Astrocyte (in vitro differentiated cells and primary cell): ENCODE measurements at regions not wholly inside any gene's neighbourhood (a gene's known extent, or its start where the extent isn't known, plus 50 kb on each side); places are given as distances from the start of the nearest gene placed in this dataset.

Source experiments
- DNase-seq: peaks from one replicate; pipeline ENCODE4 v3.0.0-alpha.2; 2010; ENCODE audit warnings: low read depth
- FAIRE-seq: peaks from 2 replicates; lab custom pipeline; 2011; peaks lifted over from hg19 to GRCh38; lab: Jason Lieb, UNC
- H2AFZ ChIP-seq: 2 replicates; pipeline ENCODE4 v1.6.0; 2012; ENCODE audit warnings: low read depth, low read length, inconsistent platforms
- H3K27ac ChIP-seq: 2 replicates; pipeline ENCODE4 v1.5.1; 2011; ENCODE audit warnings: low read depth, low read length, inconsistent platforms
- H3K27me3 ChIP-seq: 2 replicates; pipeline ENCODE4 v1.6.0; 2011; ENCODE audit warnings: low read length, inconsistent platforms; ENCODE audit not compliant: insufficient read depth
- H3K36me3 ChIP-seq: 2 replicates; pipeline ENCODE4 v1.5.1; 2011; ENCODE audit warnings: low read length, inconsistent platforms; ENCODE audit not compliant: insufficient read depth
- H3K4me1 ChIP-seq: 2 replicates; pipeline ENCODE4 v1.5.1; 2011; ENCODE audit warnings: low read length, inconsistent platforms; ENCODE audit not compliant: insufficient read depth
- H3K4me2 ChIP-seq: 2 replicates; pipeline ENCODE4 v1.6.0; 2012; ENCODE audit warnings: low read length, inconsistent platforms
- H3K4me3 ChIP-seq: 2 replicates; pipeline ENCODE4 v1.5.1; 2011; ENCODE audit warnings: low read depth, mild to moderate bottlenecking, low read length, inconsistent platforms; ENCODE audit not compliant: insufficient read depth
- H3K79me2 ChIP-seq: 2 replicates; pipeline ENCODE4 v1.6.0; 2012; ENCODE audit warnings: mild to moderate bottlenecking, low read length, inconsistent platforms; ENCODE audit not compliant: insufficient read depth
- H3K9ac ChIP-seq: 2 replicates; pipeline ENCODE4 v1.6.0; 2012; ENCODE audit warnings: mild to moderate bottlenecking, low read length, inconsistent platforms
- H3K9me3 ChIP-seq: 2 replicates; pipeline ENCODE4 v1.5.1; 2012; ENCODE audit warnings: low read depth, mild to moderate bottlenecking, low read length, inconsistent platforms; ENCODE audit not compliant: insufficient read depth
- H4K20me1 ChIP-seq: 2 replicates; pipeline ENCODE4 v1.6.0; 2012; ENCODE audit warnings: low read length, inconsistent platforms; ENCODE audit not compliant: insufficient read depth
- H3K27ac Mint-ChIP-seq: one replicate; pipeline ENCODE4 v1.8.0; 2021; ENCODE audit warnings: mild to moderate bottlenecking, mixed read lengths; ENCODE audit not compliant: unreplicated experiment
- H3K27me3 Mint-ChIP-seq: one replicate; pipeline ENCODE4 v1.8.0; 2021; ENCODE audit warnings: low read depth, mixed read lengths; ENCODE audit not compliant: unreplicated experiment
- H3K36me3 Mint-ChIP-seq: one replicate; pipeline ENCODE4 v1.8.0; 2021; ENCODE audit warnings: low read depth, mixed read lengths; ENCODE audit not compliant: unreplicated experiment
- H3K4me1 Mint-ChIP-seq: one replicate; pipeline ENCODE4 v1.8.0; 2021; ENCODE audit warnings: low read depth, mixed read lengths; ENCODE audit not compliant: unreplicated experiment
- H3K4me3 Mint-ChIP-seq: one replicate; pipeline ENCODE4 v1.8.0; 2021; ENCODE audit warnings: mild to moderate bottlenecking, moderate library complexity, mixed read lengths; ENCODE audit not compliant: unreplicated experiment
- H3K9me3 Mint-ChIP-seq: one replicate; pipeline ENCODE4 v1.8.0; 2021; ENCODE audit warnings: mild to moderate bottlenecking, mixed read lengths; ENCODE audit not compliant: unreplicated experiment
- EZH2 ChIP-seq: IDR thresholded peaks from 2 replicates; pipeline ENCODE4 v1.6.1; 2012; ENCODE audit warnings: mild to moderate bottlenecking, low read length, inconsistent platforms; ENCODE audit not compliant: insufficient read depth
- TF ChIP-seq, protein P1 (sequence below): IDR thresholded peaks from 2 replicates; pipeline ENCODE4 v1.5.1; 2011; ENCODE audit warnings: low read depth, mild to moderate bottlenecking, inconsistent platforms, low read length, moderate library complexity; ENCODE audit not compliant: insufficient read depth

- H3K9ac ChIP-seq: no peak overlapping the region
- FAIRE-seq: no peak
- Mint-ChIP-seq H3K27me3 (no peaks in the 10 kb centered on the region), H3K4me3 (no peak overlapping the region), H3K27ac (no peak overlapping the region), H3K4me1 (no peaks in the 10 kb centered on the region), H3K36me3 (no peaks in the 10 kb centered on the region), H3K9me3 (no peaks in the 10 kb centered on the region)
- H4K20me1 ChIP-seq: no peaks in the 10 kb centered on the region
- H3K27me3 ChIP-seq: no peaks in the 10 kb centered on the region
- peaks cover 7% of the 10 kb centered on the region for H3K9me3 ChIP-seq
- H3K27ac ChIP-seq: no peak overlapping the region
- DNase-seq: no peak
- no peak overlapping the region for H2AFZ ChIP-seq
- H3K79me2 ChIP-seq: no peaks in the 10 kb centered on the region
- H3K4me3 ChIP-seq: no peak overlapping the region
- no peaks in the 10 kb centered on the region for H3K36me3 ChIP-seq
- H3K4me2 ChIP-seq: no peak overlapping the region
- TF ChIP-seq, protein P1, sequence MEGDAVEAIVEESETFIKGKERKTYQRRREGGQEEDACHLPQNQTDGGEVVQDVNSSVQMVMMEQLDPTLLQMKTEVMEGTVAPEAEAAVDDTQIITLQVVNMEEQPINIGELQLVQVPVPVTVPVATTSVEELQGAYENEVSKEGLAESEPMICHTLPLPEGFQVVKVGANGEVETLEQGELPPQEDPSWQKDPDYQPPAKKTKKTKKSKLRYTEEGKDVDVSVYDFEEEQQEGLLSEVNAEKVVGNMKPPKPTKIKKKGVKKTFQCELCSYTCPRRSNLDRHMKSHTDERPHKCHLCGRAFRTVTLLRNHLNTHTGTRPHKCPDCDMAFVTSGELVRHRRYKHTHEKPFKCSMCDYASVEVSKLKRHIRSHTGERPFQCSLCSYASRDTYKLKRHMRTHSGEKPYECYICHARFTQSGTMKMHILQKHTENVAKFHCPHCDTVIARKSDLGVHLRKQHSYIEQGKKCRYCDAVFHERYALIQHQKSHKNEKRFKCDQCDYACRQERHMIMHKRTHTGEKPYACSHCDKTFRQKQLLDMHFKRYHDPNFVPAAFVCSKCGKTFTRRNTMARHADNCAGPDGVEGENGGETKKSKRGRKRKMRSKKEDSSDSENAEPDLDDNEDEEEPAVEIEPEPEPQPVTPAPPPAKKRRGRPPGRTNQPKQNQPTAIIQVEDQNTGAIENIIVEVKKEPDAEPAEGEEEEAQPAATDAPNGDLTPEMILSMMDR: no peak
- no peak for TF ChIP-seq EZH2
- no peaks in the 10 kb centered on the region for H3K4me1 ChIP-seq
Measured at GRCh38 chr10:2800178-2800577, 267.2 kb upstream of the PFKP start.

- Histone ChIP-seq H3K27me3 (no peaks in the 10 kb centered on the region), H3K79me2 (no peaks in the 10 kb centered on the region), H2AFZ (no peak overlapping the region), H3K27ac (no peak overlapping the region), H3K4me2 (no peak overlapping the region), H3K9ac (no peak overlapping the region), H3K4me1 (no peaks in the 10 kb centered on the region), H3K36me3 (no peaks in the 10 kb centered on the region), H4K20me1 (no peaks in the 10 kb centered on the region), H3K9me3 (peaks cover 7% of the 10 kb centered on the region), H3K4me3 (no peak overlapping the region)
- Mint-ChIP-seq H3K27me3 (no peaks in the 10 kb centered on the region), H3K4me3 (no peak overlapping the region), H3K9me3 (no peaks in the 10 kb centered on the region), H3K36me3 (no peaks in the 10 kb centered on the region), H3K4me1 (no peaks in the 10 kb centered on the region), H3K27ac (no peak overlapping the region)
- TF ChIP-seq, protein P1: no peak
- no peak for TF ChIP-seq EZH2
- DNase-seq (no peak), FAIRE-seq (no peak)
Measured at GRCh38 chr10:2798336-2799022, 268.9 kb upstream of the PFKP start.

GRCh38 chr10:2791774-2792443 is 275.4 kb upstream of the PFKP start:
- no peaks in the 10 kb centered on the region for H3K9me3 Mint-ChIP-seq
- Histone ChIP-seq H4K20me1 (no peaks in the 10 kb centered on the region), H3K9me3 (no peaks in the 10 kb centered on the region), H2AFZ (no peak overlapping the region), H3K79me2 (no peaks in the 10 kb centered on the region), H3K27ac (no peak overlapping the region), H3K9ac (no peak overlapping the region), H3K4me2 (no peak overlapping the region), H3K4me1 (no peaks in the 10 kb centered on the region), H3K27me3 (no peaks in the 10 kb centered on the region), H3K36me3 (no peaks in the 10 kb centered on the region), H3K4me3 (no peak overlapping the region)
- FAIRE-seq (no peak), DNase-seq (no peak)
- no peak overlapping the region for H3K27ac Mint-ChIP-seq
- peaks cover 19% of the 10 kb centered on the region for H3K27me3 Mint-ChIP-seq
- H3K4me1 Mint-ChIP-seq: no peaks in the 10 kb centered on the region
- H3K36me3 Mint-ChIP-seq: no peaks in the 10 kb centered on the region
- H3K4me3 Mint-ChIP-seq: no peak overlapping the region
- no peak for TF ChIP-seq EZH2
- TF ChIP-seq, protein P1: no peak
